ENCODE measurements at regions not wholly inside any gene's neighbourhood (a gene's known extent, or its start where the extent isn't known, plus 50 kb on each side); places are given as distances from the start of the nearest gene placed in this dataset.

GRCh38 chr3:56942523-56942922, 117.9 kb upstream of the SPATA12 start:
- TF ChIP-seq POLR2A (IDR thresholded peaks at IDR 0.05; ENCODE audit: extremely low read depth, insufficient read length) (no peak), MYC (IDR thresholded peaks at IDR 0.05; ENCODE audit: low read depth, low read length) (no peak)
- TF ChIP-seq, protein P1, sequence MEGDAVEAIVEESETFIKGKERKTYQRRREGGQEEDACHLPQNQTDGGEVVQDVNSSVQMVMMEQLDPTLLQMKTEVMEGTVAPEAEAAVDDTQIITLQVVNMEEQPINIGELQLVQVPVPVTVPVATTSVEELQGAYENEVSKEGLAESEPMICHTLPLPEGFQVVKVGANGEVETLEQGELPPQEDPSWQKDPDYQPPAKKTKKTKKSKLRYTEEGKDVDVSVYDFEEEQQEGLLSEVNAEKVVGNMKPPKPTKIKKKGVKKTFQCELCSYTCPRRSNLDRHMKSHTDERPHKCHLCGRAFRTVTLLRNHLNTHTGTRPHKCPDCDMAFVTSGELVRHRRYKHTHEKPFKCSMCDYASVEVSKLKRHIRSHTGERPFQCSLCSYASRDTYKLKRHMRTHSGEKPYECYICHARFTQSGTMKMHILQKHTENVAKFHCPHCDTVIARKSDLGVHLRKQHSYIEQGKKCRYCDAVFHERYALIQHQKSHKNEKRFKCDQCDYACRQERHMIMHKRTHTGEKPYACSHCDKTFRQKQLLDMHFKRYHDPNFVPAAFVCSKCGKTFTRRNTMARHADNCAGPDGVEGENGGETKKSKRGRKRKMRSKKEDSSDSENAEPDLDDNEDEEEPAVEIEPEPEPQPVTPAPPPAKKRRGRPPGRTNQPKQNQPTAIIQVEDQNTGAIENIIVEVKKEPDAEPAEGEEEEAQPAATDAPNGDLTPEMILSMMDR (IDR thresholded peaks at IDR 0.05; ENCODE audit: low read depth, low read length) = no peak
- TF ChIP-seq, protein P2, sequence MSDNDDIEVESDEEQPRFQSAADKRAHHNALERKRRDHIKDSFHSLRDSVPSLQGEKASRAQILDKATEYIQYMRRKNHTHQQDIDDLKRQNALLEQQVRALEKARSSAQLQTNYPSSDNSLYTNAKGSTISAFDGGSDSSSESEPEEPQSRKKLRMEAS (IDR thresholded peaks at IDR 0.05; ENCODE audit: low read depth, low read length) = no peak

Measured in NB4 (cell line).